Stimulated activated CD4-positive, alpha-beta T cell treated with anti-CD3 and anti-CD28 coated beads, Interleukin-4, amount 100 ng/mL, for 48 hours (primary cell): ENCODE measurements at regions not wholly inside any gene's neighbourhood (a gene's known extent, or its start where the extent isn't known, plus 50 kb on each side); places are given as distances from the start of the nearest gene placed in this dataset.
"Not testable (repeated sequence)": the region's sequence is repeated elsewhere in the genome, so short reads cannot be mapped to it uniquely, and the experiment has no call there.

ENCODE experiments used
- DNase-seq, 2 donors: peaks; one replicate each; pipeline ENCODE4 v3.0.0-alpha.2; 2020; ENCODE audit warnings: low read depth in 2 of 2

- DNase-seq: no peak
These were observed 54.5 kb upstream of the PRKD1 start for GRCh38 chr14:29982171-29982570.

GRCh38 chr14:29982993-29983392 is 55.3 kb upstream of the PRKD1 start:
- DNase-seq: no peak

- DNase-seq: not testable (repeated sequence)
These were observed 62.8 kb upstream of the PRKD1 start for GRCh38 chr14:29990344-29990857.

- DNase-seq: no peak
These were observed 63.3 kb upstream of the PRKD1 start for GRCh38 chr14:29990993-29991392.

- no peak for DNase-seq
These were observed 65.5 kb upstream of the PRKD1 start for GRCh38 chr14:29993143-29993542.

- no peak for DNase-seq
These were observed 71.4 kb upstream of the PRKD1 start for GRCh38 chr14:29999013-29999539.

- DNase-seq: no peak
These were observed 75.2 kb upstream of the PRKD1 start for GRCh38 chr14:30002859-30003258.

GRCh38 chr14:30005114-30005808 is 77.6 kb upstream of the PRKD1 start:
- no peak for DNase-seq

- no peak for DNase-seq
These were observed 79.0 kb upstream of the PRKD1 start for GRCh38 chr14:30006695-30007094.

- no peak for DNase-seq
These were observed 87.8 kb upstream of the PRKD1 start for GRCh38 chr14:30015489-30015888.

GRCh38 chr14:30016002-30016401 is 88.4 kb upstream of the PRKD1 start:
- DNase-seq: no peak

GRCh38 chr14:30017370-30017993 is 89.8 kb upstream of the PRKD1 start:
- no peak for DNase-seq

- no peak for DNase-seq
These were observed 92.6 kb upstream of the PRKD1 start for GRCh38 chr14:30020271-30020670.

GRCh38 chr14:30020687-30021086 is 93.0 kb upstream of the PRKD1 start:
- DNase-seq: no peak

GRCh38 chr14:30023350-30023749 is 95.7 kb upstream of the PRKD1 start:
- DNase-seq: not testable (repeated sequence)

GRCh38 chr14:30034152-30034551 is 106.5 kb upstream of the PRKD1 start:
- no peak for DNase-seq

GRCh38 chr14:30035361-30035760 is 107.7 kb upstream of the PRKD1 start:
- DNase-seq: no peak

GRCh38 chr14:30045720-30046119 is 118.1 kb upstream of the PRKD1 start:
- DNase-seq: no peak

GRCh38 chr14:30053103-30053502 is 125.5 kb upstream of the PRKD1 start:
- no peak for DNase-seq

- DNase-seq: no peak
These were observed 126.6 kb upstream of the PRKD1 start for GRCh38 chr14:30054201-30054600.

GRCh38 chr14:30058401-30058800 is 130.8 kb upstream of the PRKD1 start:
- no peak for DNase-seq

- DNase-seq: no peak
These were observed 136.1 kb upstream of the PRKD1 start for GRCh38 chr14:30063746-30064145.

GRCh38 chr14:30064454-30064853 is 136.8 kb upstream of the PRKD1 start:
- DNase-seq: no peak
